Activated CD8-positive, alpha-beta T cell treated with anti-CD3 and anti-CD28 coated beads, Interleukin-2, amount 10 ng/mL, durations not matched to agents 7 days and 5 days (primary cell): ENCODE measurements at regions not wholly inside any gene's neighbourhood (a gene's known extent, or its start where the extent isn't known, plus 50 kb on each side); places are given as distances from the start of the nearest gene placed in this dataset.
"Not testable (repeated sequence)": the region's sequence is repeated elsewhere in the genome, so short reads cannot be mapped to it uniquely, and the experiment has no call there.

ENCODE experiments used
- ATAC-seq: fragments of 150-1000 bp; cut with Tn5 transposase; one replicate; pipeline ENCODE4 v1.10.0; 2021; ENCODE audit warnings: moderate library complexity
- CTCF ChIA-PET: fragments of 350-600 bp; sonication (Branson Sonifier 250); formaldehyde crosslinking; loops from one replicate; lab custom pipeline; 2021; ENCODE audit warnings: antibody characterized with exemption; lab: Charles Lee
- POLR2A ChIA-PET: fragments of 350-600 bp; sonication (Branson Sonifier 250); formaldehyde crosslinking; loops from one replicate; lab custom pipeline; 2021; ENCODE audit warnings: antibody characterized with exemption; lab: Charles Lee
- DNase-seq: peaks from one replicate; pipeline ENCODE4 v3.0.0-alpha.2; 2020
- H3K27ac Mint-ChIP-seq: one replicate; pipeline ENCODE4 v1.8.0; 2021; ENCODE audit warnings: mild to moderate bottlenecking, mixed read lengths
- H3K27me3 Mint-ChIP-seq: one replicate; pipeline ENCODE4 v1.8.0; 2021; ENCODE audit warnings: low read depth, mixed read lengths
- H3K36me3 Mint-ChIP-seq: one replicate; pipeline ENCODE4 v1.8.0; 2021; ENCODE audit warnings: low read depth, mixed read lengths
- H3K4me1 Mint-ChIP-seq: one replicate; pipeline ENCODE4 v1.8.0; 2021; ENCODE audit warnings: low read depth, mixed read lengths
- H3K4me3 Mint-ChIP-seq: one replicate; pipeline ENCODE4 v1.8.0; 2021; ENCODE audit warnings: mild to moderate bottlenecking, mixed read lengths
- H3K9me3 Mint-ChIP-seq: one replicate; pipeline ENCODE4 v1.8.0; 2022; ENCODE audit warnings: mixed read lengths; ENCODE audit not compliant: insufficient read depth

GRCh38 chr4:103410386-103410785 lies 212.2 kb upstream of the CENPE start:
- DNase-seq (no peak), ATAC-seq (no peak)
- H3K4me1 Mint-ChIP-seq: no peaks in the 10 kb centered on the region
- CTCF ChIA-PET: no interaction called here
- H3K27ac Mint-ChIP-seq: no peak overlapping the region
- POLR2A ChIA-PET: no interaction called here
- H3K9me3 Mint-ChIP-seq: no peaks in the 10 kb centered on the region
- H3K27me3 Mint-ChIP-seq: no peaks in the 10 kb centered on the region
- H3K4me3 Mint-ChIP-seq: no peak overlapping the region
- no peaks in the 10 kb centered on the region for H3K36me3 Mint-ChIP-seq

GRCh38 chr4:103405415-103405814 lies 207.3 kb upstream of the CENPE start:
- no peaks in the 10 kb centered on the region for H3K36me3 Mint-ChIP-seq
- no peaks in the 10 kb centered on the region for H3K9me3 Mint-ChIP-seq
- no peak for DNase-seq
- ChIA-PET CTCF (no interaction called here), POLR2A (no interaction called here)
- no peak overlapping the region for H3K4me3 Mint-ChIP-seq
- H3K27ac Mint-ChIP-seq: no peak overlapping the region
- ATAC-seq: no peak
- no peaks in the 10 kb centered on the region for H3K27me3 Mint-ChIP-seq
- no peaks in the 10 kb centered on the region for H3K4me1 Mint-ChIP-seq

GRCh38 chr4:103403619-103404018 lies 205.5 kb upstream of the CENPE start:
- Mint-ChIP-seq H3K4me1 (no peaks in the 10 kb centered on the region), H3K36me3 (no peaks in the 10 kb centered on the region), H3K9me3 (no peaks in the 10 kb centered on the region), H3K27me3 (no peaks in the 10 kb centered on the region), H3K4me3 (no peak overlapping the region), H3K27ac (no peak overlapping the region)
- ATAC-seq (no peak), DNase-seq (no peak)
- POLR2A ChIA-PET: no interaction called here
- CTCF ChIA-PET: no interaction called here

GRCh38 chr4:103402198-103402597 lies 204.1 kb upstream of the CENPE start:
- no peaks in the 10 kb centered on the region for H3K27me3 Mint-ChIP-seq
- no peak for DNase-seq
- H3K36me3 Mint-ChIP-seq: no peaks in the 10 kb centered on the region
- H3K4me1 Mint-ChIP-seq: no peaks in the 10 kb centered on the region
- no peak for ATAC-seq
- H3K4me3 Mint-ChIP-seq: no peak overlapping the region
- H3K9me3 Mint-ChIP-seq: no peaks in the 10 kb centered on the region
- POLR2A ChIA-PET: no interaction called here
- CTCF ChIA-PET: no interaction called here
- no peak overlapping the region for H3K27ac Mint-ChIP-seq

GRCh38 chr4:103400405-103400804 lies 202.3 kb upstream of the CENPE start:
- no peak overlapping the region for H3K4me3 Mint-ChIP-seq
- H3K27ac Mint-ChIP-seq: no peak overlapping the region
- no peaks in the 10 kb centered on the region for H3K4me1 Mint-ChIP-seq
- no peak for DNase-seq
- H3K36me3 Mint-ChIP-seq: no peaks in the 10 kb centered on the region
- H3K9me3 Mint-ChIP-seq: no peaks in the 10 kb centered on the region
- ATAC-seq: no peak
- CTCF ChIA-PET: no interaction called here
- POLR2A ChIA-PET: no interaction called here
- H3K27me3 Mint-ChIP-seq: no peaks in the 10 kb centered on the region

GRCh38 chr4:103397541-103397940 lies 199.4 kb upstream of the CENPE start:
- Mint-ChIP-seq H3K27ac (no peak overlapping the region), H3K36me3 (no peaks in the 10 kb centered on the region), H3K9me3 (no peaks in the 10 kb centered on the region), H3K27me3 (no peaks in the 10 kb centered on the region), H3K4me3 (no peak overlapping the region), H3K4me1 (no peaks in the 10 kb centered on the region)
- POLR2A ChIA-PET: no interaction called here
- DNase-seq: no peak
- ATAC-seq: no peak
- CTCF ChIA-PET: no interaction called here

DNA sequence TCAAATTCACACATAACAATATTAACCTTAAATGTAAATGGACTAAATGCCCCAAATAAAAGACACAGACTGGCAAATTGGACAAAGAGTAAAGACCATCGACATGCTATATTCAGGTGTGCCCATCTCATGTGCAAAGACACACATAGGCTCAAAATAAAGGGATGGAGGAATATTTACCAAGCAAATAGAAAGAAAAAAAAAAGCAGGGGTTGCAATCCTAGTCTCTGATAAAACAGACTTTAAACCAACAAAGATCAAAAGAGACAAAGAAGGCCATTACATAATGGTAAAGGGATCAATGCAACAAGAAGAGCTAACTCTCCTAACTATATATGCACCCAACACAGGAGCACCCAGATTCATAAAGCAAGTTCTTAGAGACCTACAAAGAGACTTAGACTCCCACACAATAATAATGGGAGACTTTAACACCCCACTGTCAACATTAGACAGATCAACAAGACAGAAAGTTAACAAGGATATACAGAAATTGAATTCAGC lies 189.4 kb upstream of the CENPE start:
- H3K4me3 Mint-ChIP-seq, H3K27me3 Mint-ChIP-seq, H3K4me1 Mint-ChIP-seq, H3K36me3 Mint-ChIP-seq, H3K27ac Mint-ChIP-seq, POLR2A ChIA-PET, ATAC-seq, DNase-seq, H3K9me3 Mint-ChIP-seq: not testable (repeated sequence)
- CTCF ChIA-PET: interaction anchor here (1.1 kb wide), 1 partner anchor 9 kb away, joined by 3 read pairs; no protein-coding TSS in a partner anchor

- H3K4me1 Mint-ChIP-seq, CTCF ChIA-PET: not testable (repeated sequence)
- POLR2A ChIA-PET: interaction anchor here (0.9 kb wide), 1 partner anchor 14 kb away, joined by 3 read pairs; no protein-coding TSS in a partner anchor
Measured at GRCh38 chr4:103385565-103385964, 187.4 kb upstream of the CENPE start.

GRCh38 chr4:103375278-103375677 lies 177.1 kb upstream of the CENPE start:
- no peak for ATAC-seq
- no peaks in the 10 kb centered on the region for H3K9me3 Mint-ChIP-seq
- no peaks in the 10 kb centered on the region for H3K36me3 Mint-ChIP-seq
- no peak for DNase-seq
- CTCF ChIA-PET: no interaction called here
- POLR2A ChIA-PET: no interaction called here
- H3K4me1 Mint-ChIP-seq: no peaks in the 10 kb centered on the region
- no peak overlapping the region for H3K4me3 Mint-ChIP-seq
- H3K27ac Mint-ChIP-seq: no peak overlapping the region
- H3K27me3 Mint-ChIP-seq: no peaks in the 10 kb centered on the region

More at GRCh38 chr4:103385565-103385964, 187.4 kb upstream of the CENPE start:
- not testable (repeated sequence) for H3K4me3 Mint-ChIP-seq, ATAC-seq, H3K27ac Mint-ChIP-seq, H3K27me3 Mint-ChIP-seq, H3K36me3 Mint-ChIP-seq, H3K9me3 Mint-ChIP-seq, DNase-seq

- DNase-seq: no peak
- Mint-ChIP-seq H3K27me3 (no peaks in the 10 kb centered on the region), H3K36me3 (no peaks in the 10 kb centered on the region), H3K9me3 (no peaks in the 10 kb centered on the region), H3K27ac (no peak overlapping the region), H3K4me3 (no peak overlapping the region), H3K4me1 (no peaks in the 10 kb centered on the region)
- ChIA-PET CTCF (no interaction called here), POLR2A (no interaction called here)
- no peak for ATAC-seq
Measured at GRCh38 chr4:103374758-103375157, 176.6 kb upstream of the CENPE start.

DNA sequence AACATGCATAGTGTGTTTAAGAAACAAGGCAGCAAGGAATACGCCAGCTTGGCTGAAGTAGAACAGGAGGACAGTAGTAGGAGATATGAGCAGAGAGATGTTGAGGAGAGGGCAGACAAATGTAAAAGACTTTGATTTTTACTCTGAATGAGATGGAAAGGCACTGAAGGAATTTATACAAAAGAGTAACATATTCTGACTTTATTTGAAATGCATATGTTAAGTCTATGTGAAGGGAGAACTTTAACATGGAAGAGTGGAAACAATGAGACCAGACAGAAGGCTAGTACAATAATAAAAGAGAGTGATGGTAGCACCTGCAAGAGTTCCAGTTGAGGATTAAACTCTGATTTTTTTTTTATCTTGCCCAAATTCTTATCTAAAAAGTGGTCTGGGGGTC lies 176.2 kb upstream of the CENPE start:
- ATAC-seq: no peak
- no peaks in the 10 kb centered on the region for H3K4me1 Mint-ChIP-seq
- H3K36me3 Mint-ChIP-seq: no peaks in the 10 kb centered on the region
- no peaks in the 10 kb centered on the region for H3K9me3 Mint-ChIP-seq
- H3K27me3 Mint-ChIP-seq: no peaks in the 10 kb centered on the region
- H3K4me3 Mint-ChIP-seq: no peak overlapping the region
- POLR2A ChIA-PET: no interaction called here
- CTCF ChIA-PET: no interaction called here
- DNase-seq: no peak
- H3K27ac Mint-ChIP-seq: no peak overlapping the region

DNA sequence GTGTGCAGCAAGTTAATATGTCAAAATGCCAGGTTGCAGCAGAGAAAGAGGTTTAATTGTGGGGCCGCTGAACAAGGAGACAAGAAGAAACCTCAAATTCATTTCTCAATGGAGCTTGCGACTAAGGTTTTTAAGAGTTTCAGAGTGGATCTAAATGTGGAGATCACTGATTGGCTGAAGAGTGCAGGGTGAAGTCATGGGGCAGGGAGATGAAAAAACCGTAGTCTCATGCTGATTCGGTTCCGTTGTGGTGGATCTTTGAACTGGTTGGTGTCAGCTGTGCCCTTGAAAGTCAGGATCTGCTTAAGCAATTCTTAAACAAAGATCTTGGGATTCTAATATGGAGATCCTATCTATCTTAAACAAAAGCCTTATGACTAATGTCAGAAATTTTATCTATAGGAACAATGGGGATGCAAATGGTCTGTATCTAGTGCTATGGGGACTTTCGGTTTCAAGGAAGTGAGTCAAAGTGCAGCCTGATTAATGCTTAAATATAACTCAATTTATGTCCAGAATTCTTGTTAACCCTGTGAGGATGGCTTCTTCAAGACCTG lies 173.9 kb upstream of the CENPE start:
- CTCF ChIA-PET: no interaction called here
- no peak overlapping the region for H3K27ac Mint-ChIP-seq
- ATAC-seq (no peak), DNase-seq (no peak)
- no peaks in the 10 kb centered on the region for H3K27me3 Mint-ChIP-seq
- H3K36me3 Mint-ChIP-seq: no peaks in the 10 kb centered on the region
- H3K4me1 Mint-ChIP-seq: no peaks in the 10 kb centered on the region
- H3K9me3 Mint-ChIP-seq: no peaks in the 10 kb centered on the region
- POLR2A ChIA-PET: interaction anchor here (0.8 kb wide), 1 partner anchor 13 kb away, joined by 3 read pairs; no protein-coding TSS in a partner anchor
- H3K4me3 Mint-ChIP-seq: no peak overlapping the region

- Mint-ChIP-seq H3K9me3 (no peaks in the 10 kb centered on the region), H3K36me3 (no peaks in the 10 kb centered on the region), H3K4me3 (no peak overlapping the region), H3K27ac (no peak overlapping the region), H3K27me3 (no peaks in the 10 kb centered on the region), H3K4me1 (no peaks in the 10 kb centered on the region)
- ChIA-PET POLR2A (no interaction called here), CTCF (no interaction called here)
- no peak for DNase-seq
- ATAC-seq: no peak
Measured at GRCh38 chr4:103370336-103370735, 172.2 kb upstream of the CENPE start.
